Osteoblast (primary cell): ENCODE measurements at regions not wholly inside any gene's neighbourhood (a gene's known extent, or its start where the extent isn't known, plus 50 kb on each side); places are given as distances from the start of the nearest gene placed in this dataset. TPM values are rescaled to one million over a fixed set of nuclear protein-coding genes. Genes with fewer than 3 reads are reported as not detected.

Source experiments
- DNase-seq: peaks from one replicate; pipeline ENCODE4 v3.0.0; 2011; ENCODE audit warnings: low spot score, mixed read lengths; ENCODE audit not compliant: insufficient read length; ENCODE audit errors: missing footprints
- H2AFZ ChIP-seq: 2 replicates; pipeline ENCODE4 v1.6.0; 2011; ENCODE audit warnings: mild to moderate bottlenecking, low read length
- H3K27ac ChIP-seq: 2 replicates; pipeline ENCODE4 v1.5.1; 2011; ENCODE audit warnings: mild to moderate bottlenecking, low read depth, low read length, moderate library complexity
- H3K27me3 ChIP-seq: 2 replicates; pipeline ENCODE4 v1.6.0; 2012; ENCODE audit warnings: mild to moderate bottlenecking, control low read depth, inconsistent platforms, low read length, moderate library complexity; ENCODE audit not compliant: insufficient read depth
- H3K36me3 ChIP-seq: 2 replicates; pipeline ENCODE4 v1.5.1; 2011; ENCODE audit warnings: mild to moderate bottlenecking, low read length, control low read depth, moderate library complexity; ENCODE audit not compliant: insufficient read depth
- H3K4me1 ChIP-seq: 2 replicates; pipeline ENCODE4 v1.5.1; 2011; ENCODE audit warnings: mild to moderate bottlenecking, low read length, control low read depth, moderate library complexity; ENCODE audit not compliant: insufficient read depth
- H3K4me2 ChIP-seq: 2 replicates; pipeline ENCODE4 v1.6.0; 2011; ENCODE audit warnings: mild to moderate bottlenecking, low read length; ENCODE audit not compliant: insufficient read depth
- H3K4me3 ChIP-seq: fragments of 200-600 bp; sonication (generic); 3 replicates; pipeline ENCODE4 v1.5.1; 2012; ENCODE audit warnings: mild to moderate bottlenecking, low read length, inconsistent platforms; ENCODE audit not compliant: insufficient read depth
- H3K79me2 ChIP-seq: 2 replicates; pipeline ENCODE4 v1.6.0; 2012; ENCODE audit warnings: mild to moderate bottlenecking, low read length, control low read depth, inconsistent platforms; ENCODE audit not compliant: insufficient read depth
- H3K9me3 ChIP-seq: 2 replicates; pipeline ENCODE4 v1.5.1; 2011; ENCODE audit warnings: low read depth, low read length, control low read depth
- H4K20me1 ChIP-seq: 2 replicates; pipeline ENCODE4 v1.6.0; 2012; ENCODE audit warnings: mild to moderate bottlenecking, low read length, control low read depth; ENCODE audit not compliant: insufficient read depth
- small RNA-seq: library from RNA; depleted of rRNA; stranded (forward); fragments of <200 nt; gene quantifications from one replicate; pipeline ENCODE3, GENCODE V24; 2012
- TF ChIP-seq, protein P1 (sequence below): IDR thresholded peaks from 2 replicates; pipeline ENCODE4 v1.5.1; 2011; ENCODE audit warnings: mild to moderate bottlenecking, low read depth, low read length, moderate library complexity; ENCODE audit errors: extremely low read depth

DNA sequence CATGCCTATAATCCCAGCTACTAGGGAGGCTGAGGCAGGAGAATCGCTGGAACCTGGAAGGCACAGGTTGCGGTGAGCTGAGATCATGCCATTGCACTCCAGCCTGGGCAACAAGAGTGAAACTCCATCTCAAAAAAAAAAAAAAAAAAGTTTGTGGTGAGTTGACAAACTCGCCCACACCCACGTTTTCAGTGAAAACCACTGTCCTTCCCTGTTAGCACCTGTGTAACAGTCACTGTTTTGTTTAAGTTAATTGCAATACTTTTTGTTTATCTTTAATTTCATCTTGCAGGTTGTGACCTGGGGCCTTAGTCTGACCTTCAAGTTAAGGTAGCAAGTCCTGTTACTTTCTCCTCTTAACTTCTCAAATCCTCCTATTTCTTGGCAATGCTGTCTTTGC lies 65.5 kb upstream of the SKOR2 start:
- Histone ChIP-seq H3K4me3 (no peak overlapping the region), H3K79me2 (no peaks in the 10 kb centered on the region), H4K20me1 (no peaks in the 10 kb centered on the region), H3K27me3 (no peaks in the 10 kb centered on the region), H3K9me3 (no peaks in the 10 kb centered on the region), H3K27ac (no peak overlapping the region), H3K4me2 (no peak overlapping the region), H2AFZ (no peak overlapping the region), H3K4me1 (no peaks in the 10 kb centered on the region), H3K36me3 (no peaks in the 10 kb centered on the region)
- TF ChIP-seq, protein P1, sequence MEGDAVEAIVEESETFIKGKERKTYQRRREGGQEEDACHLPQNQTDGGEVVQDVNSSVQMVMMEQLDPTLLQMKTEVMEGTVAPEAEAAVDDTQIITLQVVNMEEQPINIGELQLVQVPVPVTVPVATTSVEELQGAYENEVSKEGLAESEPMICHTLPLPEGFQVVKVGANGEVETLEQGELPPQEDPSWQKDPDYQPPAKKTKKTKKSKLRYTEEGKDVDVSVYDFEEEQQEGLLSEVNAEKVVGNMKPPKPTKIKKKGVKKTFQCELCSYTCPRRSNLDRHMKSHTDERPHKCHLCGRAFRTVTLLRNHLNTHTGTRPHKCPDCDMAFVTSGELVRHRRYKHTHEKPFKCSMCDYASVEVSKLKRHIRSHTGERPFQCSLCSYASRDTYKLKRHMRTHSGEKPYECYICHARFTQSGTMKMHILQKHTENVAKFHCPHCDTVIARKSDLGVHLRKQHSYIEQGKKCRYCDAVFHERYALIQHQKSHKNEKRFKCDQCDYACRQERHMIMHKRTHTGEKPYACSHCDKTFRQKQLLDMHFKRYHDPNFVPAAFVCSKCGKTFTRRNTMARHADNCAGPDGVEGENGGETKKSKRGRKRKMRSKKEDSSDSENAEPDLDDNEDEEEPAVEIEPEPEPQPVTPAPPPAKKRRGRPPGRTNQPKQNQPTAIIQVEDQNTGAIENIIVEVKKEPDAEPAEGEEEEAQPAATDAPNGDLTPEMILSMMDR: no peak
- no peak for DNase-seq

DNA sequence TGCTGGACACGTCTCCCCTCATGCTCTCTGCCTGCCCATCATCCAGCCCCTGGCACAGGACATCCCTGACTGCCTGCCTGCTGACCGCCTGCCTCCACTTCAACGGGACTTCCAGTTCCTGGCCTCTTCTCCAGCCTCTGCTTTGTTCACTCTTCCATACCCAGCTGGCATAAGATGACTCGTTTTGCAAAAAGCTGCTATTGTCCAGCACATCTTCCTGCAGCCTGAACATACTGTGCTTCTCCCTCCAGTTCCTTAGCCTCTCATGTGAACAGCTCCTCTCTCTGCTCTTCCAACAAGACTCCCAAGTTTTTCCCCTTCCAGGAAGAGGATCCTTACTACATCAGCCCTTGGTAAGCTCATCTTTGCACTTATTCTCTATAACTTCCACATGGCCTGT lies 62.4 kb upstream of the SKOR2 start:
- Histone ChIP-seq H3K4me3 (no peak overlapping the region), H3K9me3 (no peaks in the 10 kb centered on the region), H3K4me1 (no peaks in the 10 kb centered on the region), H4K20me1 (no peaks in the 10 kb centered on the region), H3K4me2 (no peak overlapping the region), H3K27ac (no peak overlapping the region), H3K27me3 (no peaks in the 10 kb centered on the region), H3K36me3 (no peaks in the 10 kb centered on the region), H2AFZ (no peak overlapping the region), H3K79me2 (no peaks in the 10 kb centered on the region)
- TF ChIP-seq, protein P1: no peak
- DNase-seq: no peak

- TF ChIP-seq, protein P1: no peak
- H2AFZ ChIP-seq: no peak overlapping the region
- no peaks in the 10 kb centered on the region for H3K9me3 ChIP-seq
- no peaks in the 10 kb centered on the region for H4K20me1 ChIP-seq
- no peak for DNase-seq
- no peak overlapping the region for H3K27ac ChIP-seq
- no peaks in the 10 kb centered on the region for H3K27me3 ChIP-seq
- no peak overlapping the region for H3K4me2 ChIP-seq
- no peaks in the 10 kb centered on the region for H3K36me3 ChIP-seq
- no peaks in the 10 kb centered on the region for H3K4me1 ChIP-seq
- H3K79me2 ChIP-seq: no peaks in the 10 kb centered on the region
- no peak overlapping the region for H3K4me3 ChIP-seq
These were observed 60.1 kb upstream of the SKOR2 start for GRCh38 chr18:47311585-47311984.

Small RNA genes lying in the stretch of these regions (small RNA-seq; reads per million reads assigned to genes)
- gene MIR4527: not detected
